ENCODE measurements at regions not wholly inside any gene's neighbourhood (a gene's known extent, or its start where the extent isn't known, plus 50 kb on each side); places are given as distances from the start of the nearest gene placed in this dataset.
A peak's percentile ranks its signal among the peaks of the same experiment; 100 is the strongest.
"Not testable (repeated sequence)": the region's sequence is repeated elsewhere in the genome, so short reads cannot be mapped to it uniquely, and the experiment has no call there.

GRCh38 chr22:25407226-25407858 lies 157.1 kb upstream of the GRK3 start:
- TF ChIP-seq CTCF (IDR thresholded peaks at IDR 0.05; ENCODE audit: insufficient read depth, low read length): no peak
- DNase-seq (ENCODE audit: low read depth): no peak
- H3K4me3 ChIP-seq (ENCODE audit: low read depth, low read length): no peak overlapping the region

GRCh38 chr22:25407859-25408229 lies 156.6 kb upstream of the GRK3 start:
- no peak for TF ChIP-seq CTCF (IDR thresholded peaks at IDR 0.05; ENCODE audit: insufficient read depth, low read length)
- DNase-seq (ENCODE audit: low read depth): no peak
- no peak overlapping the region for H3K4me3 ChIP-seq (ENCODE audit: low read depth, low read length)

- no peak for DNase-seq (ENCODE audit: low read depth)
- no peak for TF ChIP-seq CTCF (IDR thresholded peaks at IDR 0.05; ENCODE audit: insufficient read depth, low read length)
- H3K4me3 ChIP-seq (ENCODE audit: low read depth, low read length): no peak overlapping the region
Observed at GRCh38 chr22:25409240-25409639, 155.2 kb upstream of the GRK3 start.

- H3K4me3 ChIP-seq (ENCODE audit: low read depth, low read length): no peak overlapping the region
- TF ChIP-seq CTCF (IDR thresholded peaks at IDR 0.05; ENCODE audit: insufficient read depth, low read length): no peak
- no peak for DNase-seq (ENCODE audit: low read depth)
Observed at GRCh38 chr22:25410849-25411248, 153.6 kb upstream of the GRK3 start.

- TF ChIP-seq CTCF (IDR thresholded peaks at IDR 0.05; ENCODE audit: insufficient read depth, low read length): no peak
- DNase-seq (ENCODE audit: low read depth): peak; percentile 16
Observed at GRCh38 chr22:25413620-25414019, 150.9 kb upstream of the GRK3 start.

GRCh38 chr22:25415731-25416130 lies 148.7 kb upstream of the GRK3 start:
- not testable (repeated sequence) for H3K4me3 ChIP-seq (ENCODE audit: low read depth, low read length); DNase-seq (ENCODE audit: low read depth)

More at GRCh38 chr22:25413620-25414019, 150.9 kb upstream of the GRK3 start:
- H3K4me3 ChIP-seq (ENCODE audit: low read depth, low read length): no peak overlapping the region

GRCh38 chr22:25417826-25418225 lies 146.6 kb upstream of the GRK3 start:
- not testable (repeated sequence) for DNase-seq (ENCODE audit: low read depth); H3K4me3 ChIP-seq (ENCODE audit: low read depth, low read length)
